ENCODE measurements at regions not wholly inside any gene's neighbourhood (a gene's known extent, or its start where the extent isn't known, plus 50 kb on each side); places are given as distances from the start of the nearest gene placed in this dataset.

DNA sequence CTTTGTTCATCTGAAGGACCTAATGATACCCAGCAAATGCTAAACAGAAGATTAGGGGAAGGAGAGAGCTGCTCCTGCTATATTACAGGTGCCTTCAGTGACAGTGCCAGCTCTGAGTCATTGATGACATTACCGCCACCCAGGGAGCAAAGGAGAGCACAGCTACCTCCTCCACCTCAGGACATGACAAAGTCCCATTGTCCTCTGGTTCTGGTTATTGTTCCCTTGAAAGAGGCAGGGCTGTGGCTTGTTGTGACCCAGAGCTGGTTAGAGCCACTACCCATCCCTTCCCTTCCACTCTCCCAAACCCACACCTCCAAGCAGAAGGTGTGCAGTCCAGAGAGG, 363.5 kb upstream of the DUSP10 start:
- DNase-seq (ENCODE audit: low read depth in 3 of 3), result no peak

DNA sequence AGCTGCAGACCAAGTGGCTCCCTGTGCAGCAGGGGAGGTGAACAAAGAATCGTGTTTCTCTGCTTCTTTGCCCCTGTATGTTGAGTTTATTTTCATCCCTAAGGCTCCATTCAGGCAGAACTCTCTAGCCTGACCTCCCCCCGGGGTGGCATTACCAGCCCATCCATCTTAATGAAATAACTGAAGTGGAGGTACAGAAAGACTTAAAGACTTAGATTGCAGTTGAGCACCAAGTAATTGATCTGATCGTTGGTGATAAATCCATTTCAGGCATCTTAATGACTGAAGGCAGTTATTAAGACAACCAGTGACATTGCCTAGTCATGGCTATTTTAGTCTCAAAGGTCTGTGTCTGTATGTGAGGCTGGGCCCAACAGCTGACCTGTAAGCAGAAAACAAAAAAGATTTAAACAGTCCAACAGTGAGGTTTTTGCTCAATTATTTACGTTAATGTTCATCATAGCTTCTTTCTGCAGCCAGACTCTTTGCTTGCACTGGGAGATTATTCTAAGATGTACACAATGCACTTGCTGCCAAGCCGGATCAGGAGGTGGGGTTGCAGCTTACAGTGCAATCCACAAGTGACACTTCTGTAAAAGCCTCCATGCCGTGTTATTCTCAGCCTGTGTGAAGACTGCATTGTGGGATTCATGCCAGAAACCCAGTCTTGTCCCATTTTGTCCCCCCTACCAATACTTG, 363.0 kb upstream of the DUSP10 start:
- DNase-seq (ENCODE audit: low read depth in 3 of 3), result no peak

DNA sequence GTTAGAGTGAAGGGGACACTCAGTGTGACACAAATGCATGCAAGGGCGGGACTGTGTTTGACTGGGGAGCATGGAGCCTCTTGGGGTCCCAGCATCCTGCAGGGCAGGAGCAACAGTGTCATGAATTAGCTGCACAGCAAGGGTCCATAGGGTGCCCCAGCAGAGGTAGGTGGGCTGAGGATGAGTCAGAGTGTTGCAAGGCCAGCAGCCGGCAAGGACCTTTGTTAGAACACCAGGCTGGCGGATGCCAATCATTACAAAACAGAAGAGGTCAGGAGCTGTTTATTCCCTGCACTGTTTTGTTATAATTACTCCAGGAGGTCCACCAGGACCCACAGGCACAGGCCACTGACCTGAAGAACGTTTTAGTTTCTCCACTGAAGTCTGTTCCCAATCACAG, 362.2 kb upstream of the DUSP10 start:
- no peak for DNase-seq (ENCODE audit: low read depth in 3 of 3)

DNA sequence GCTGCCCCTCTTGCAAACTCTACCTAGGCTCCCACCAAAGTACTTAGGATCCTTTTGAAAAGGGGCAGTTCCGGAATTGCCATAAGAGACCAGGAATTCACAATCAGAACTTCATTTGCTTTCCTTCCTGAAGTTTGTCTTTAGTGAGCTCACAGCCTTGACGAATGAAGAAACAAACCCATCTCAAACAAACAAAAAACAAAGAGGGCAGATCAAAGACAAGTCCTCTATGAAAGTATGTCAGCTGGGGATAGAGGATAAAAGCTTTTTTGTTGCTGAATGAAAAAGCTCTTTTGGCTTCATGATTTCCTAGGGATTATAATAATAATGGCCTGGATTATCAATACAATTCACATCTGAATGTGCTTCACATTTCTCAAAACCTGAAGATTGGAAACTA, 357.9 kb upstream of the DUSP10 start:
- no peak for DNase-seq (ENCODE audit: low read depth in 3 of 3)

DNA sequence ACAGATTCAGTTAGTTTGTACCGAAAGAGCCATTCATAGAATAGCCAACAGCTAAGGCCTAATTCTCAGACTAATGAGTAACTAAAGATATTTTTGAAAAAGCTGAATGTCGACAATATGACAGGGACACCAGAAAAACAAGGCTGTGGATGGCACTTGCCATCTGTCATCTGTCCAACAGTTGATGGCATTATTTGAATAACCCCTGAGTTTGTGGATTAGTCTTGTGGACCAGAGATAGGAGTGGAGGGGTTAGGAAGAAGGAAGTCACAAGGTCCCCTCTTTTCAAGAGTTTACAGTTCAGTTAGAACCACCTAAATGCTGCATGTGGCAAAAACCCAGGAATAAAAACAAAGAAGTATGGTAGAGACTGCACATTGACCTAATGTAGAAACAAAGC, 356.5 kb upstream of the DUSP10 start:
- DNase-seq (ENCODE audit: low read depth in 3 of 3), result no peak

DNA sequence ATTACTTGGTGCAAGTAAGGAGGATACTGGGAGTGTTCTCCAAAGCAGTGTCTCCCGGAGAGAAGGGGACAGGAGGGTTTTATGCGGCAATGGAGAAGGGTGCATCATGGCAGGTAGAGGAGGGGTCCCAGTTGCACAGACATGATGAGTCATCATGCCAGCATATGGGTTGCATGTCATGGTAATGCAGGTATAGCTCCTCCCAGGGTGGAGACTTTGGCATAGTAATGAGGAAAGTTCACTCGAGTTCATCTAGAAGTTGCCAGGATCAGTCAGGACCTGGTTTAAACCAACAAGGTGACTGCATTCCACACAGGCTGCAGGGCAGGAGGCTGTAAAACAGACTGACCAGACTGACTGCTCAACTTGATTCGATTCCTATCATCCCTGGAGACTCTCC, 355.7 kb upstream of the DUSP10 start:
- no peak for DNase-seq (ENCODE audit: low read depth in 3 of 3)

DNA sequence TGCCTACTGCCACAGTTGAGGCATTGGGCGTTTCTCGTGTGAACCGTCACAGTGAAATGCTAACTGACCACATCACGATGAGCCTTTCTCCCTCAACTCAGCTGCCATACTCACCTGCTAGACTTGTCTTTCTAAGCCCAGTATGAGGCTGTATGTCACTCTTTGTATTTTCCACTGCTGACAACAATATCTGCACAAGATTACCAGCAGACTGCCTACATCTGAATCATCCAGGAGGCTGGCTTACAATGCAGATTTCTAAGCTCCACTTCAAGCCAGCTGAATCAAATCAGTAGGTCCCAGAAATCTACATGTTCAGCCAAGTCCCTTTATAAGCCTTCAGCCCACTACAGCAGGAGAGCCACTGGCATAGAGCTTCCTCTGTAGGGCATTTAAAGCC, 355.0 kb upstream of the DUSP10 start:
- DNase-seq (ENCODE audit: low read depth in 3 of 3), result no peak

DNA sequence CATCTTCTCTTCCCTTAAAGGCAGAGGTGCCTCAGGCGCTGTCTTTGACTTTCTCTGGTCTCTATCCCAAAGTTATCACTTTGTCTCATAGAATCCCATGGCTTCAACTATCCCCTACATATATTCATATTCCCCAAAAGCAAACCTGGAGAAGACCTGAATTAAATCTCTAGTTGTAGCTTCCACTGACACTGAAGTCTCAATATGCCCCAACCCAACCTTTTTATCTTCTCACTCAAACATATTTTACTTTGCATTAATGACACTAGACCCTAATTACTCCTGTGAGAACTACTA, 354.5 kb upstream of the DUSP10 start:
- DNase-seq (ENCODE audit: low read depth in 3 of 3), result no peak

DNA sequence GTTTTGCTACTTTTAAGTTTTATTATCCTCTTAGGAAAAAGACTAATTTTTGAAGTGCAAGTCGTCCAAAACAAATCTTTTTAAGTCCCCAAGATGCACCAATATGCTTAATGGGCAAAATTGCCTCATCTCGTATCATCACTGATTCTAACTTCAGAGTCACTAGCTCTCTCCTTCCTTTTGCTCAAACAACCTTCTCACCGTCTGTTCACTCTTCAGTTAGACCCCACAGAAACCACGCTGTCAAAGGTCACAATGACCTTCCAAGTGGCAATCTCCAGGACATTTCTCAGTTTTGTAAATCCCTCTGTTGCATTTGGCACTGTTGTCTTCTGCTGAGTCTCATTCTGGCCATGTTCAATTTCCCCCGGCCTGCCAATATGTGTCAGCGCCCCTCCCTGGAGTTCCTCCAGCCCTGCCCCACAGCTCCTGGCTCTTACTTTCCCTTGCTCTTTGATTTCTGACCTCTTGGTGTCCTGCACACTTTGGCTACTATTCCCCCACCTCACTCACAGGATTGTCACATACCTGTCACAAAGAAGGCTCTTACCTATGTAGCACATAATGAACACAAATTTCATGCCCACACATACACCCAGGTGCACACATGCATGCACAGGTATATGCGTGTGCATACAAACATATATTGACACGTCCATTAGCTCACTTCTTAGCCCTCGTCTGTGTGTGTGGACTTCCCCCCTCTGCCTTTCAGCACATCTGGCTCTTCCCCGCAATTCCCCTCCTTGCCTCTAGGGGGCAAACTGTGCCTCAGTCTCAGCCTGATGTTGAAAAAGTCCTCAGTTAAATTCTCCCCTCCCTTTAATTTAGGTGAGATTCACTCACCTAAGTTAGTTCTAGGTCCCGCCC, 354.0 kb upstream of the DUSP10 start:
- peak; percentile 10 to 31 (median 18) for DNase-seq (ENCODE audit: low read depth in 3 of 3)

DNA sequence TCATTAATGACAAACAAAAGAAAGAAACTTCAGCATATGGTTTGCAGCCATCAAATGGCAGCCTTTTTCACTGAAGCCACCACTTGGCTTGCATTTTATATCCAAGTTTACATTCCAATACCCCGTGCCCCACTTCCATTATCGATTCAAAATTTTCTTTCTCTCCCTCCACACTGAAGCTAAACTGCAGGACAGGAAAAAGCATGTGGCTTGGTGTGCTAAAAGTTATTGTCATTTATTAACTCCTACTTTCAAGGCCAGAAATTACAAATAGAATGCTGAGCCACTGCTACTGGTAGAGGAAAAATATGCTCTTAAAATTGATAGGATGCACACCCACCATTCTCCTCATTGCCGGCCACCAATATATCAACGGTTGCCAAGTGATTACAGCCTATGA, 351.6 kb upstream of the DUSP10 start:
- no peak for DNase-seq (ENCODE audit: low read depth in 3 of 3)

DNA sequence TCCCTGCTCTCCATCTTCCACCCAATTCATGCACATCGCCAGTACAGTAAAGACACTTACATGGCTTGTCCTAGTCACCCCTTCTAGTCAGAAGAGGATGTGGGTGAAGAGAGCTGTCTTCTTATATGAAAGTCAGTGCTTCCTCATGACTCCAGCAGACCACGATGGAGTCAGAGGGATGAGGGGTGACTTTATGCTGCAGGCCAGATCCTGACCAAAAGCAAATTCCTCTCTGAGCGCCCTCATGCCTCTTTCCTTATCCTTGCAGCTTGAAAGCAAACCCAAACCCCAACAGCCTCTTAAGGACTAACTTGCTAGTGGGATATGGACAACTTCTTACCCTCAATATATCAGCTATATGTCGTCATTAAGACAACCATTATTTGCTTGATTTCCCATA, 348.2 kb upstream of the DUSP10 start:
- no peak for DNase-seq (ENCODE audit: low read depth in 3 of 3)

DNA sequence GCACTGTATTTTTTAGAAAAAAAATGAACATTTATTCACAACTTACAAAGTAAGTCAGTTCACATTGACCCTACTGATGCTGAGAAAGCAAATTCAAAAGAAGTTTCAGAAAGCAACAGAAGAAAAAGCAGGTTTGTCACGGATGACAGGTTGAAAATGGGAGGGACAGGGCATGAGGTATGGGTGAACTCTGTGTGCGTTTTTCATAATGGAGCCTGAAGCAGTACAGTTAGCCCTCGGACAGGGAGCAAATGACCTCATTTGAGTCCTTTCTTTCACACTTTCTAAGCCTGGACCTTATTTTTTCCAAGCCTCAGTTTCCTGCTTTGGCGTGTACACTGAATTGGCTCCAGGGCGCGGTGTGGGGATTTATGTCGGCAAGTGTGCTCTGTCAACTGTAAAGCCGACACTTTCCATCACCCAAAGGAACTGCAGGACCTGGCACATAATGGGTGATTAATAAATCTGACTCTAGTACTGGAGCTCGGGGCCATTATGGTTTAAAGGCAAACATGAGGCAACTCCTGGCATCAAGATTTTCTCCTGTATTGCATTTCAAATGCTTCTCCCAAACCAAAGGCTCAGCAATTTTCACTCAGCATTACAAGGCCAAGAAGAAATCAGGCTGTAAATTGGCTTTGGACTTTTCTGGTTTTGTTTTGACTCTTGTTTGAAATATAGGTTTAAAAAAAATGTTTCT, 345.5 kb upstream of the DUSP10 start:
- DNase-seq (ENCODE audit: low read depth in 3 of 3), result no peak

DNA sequence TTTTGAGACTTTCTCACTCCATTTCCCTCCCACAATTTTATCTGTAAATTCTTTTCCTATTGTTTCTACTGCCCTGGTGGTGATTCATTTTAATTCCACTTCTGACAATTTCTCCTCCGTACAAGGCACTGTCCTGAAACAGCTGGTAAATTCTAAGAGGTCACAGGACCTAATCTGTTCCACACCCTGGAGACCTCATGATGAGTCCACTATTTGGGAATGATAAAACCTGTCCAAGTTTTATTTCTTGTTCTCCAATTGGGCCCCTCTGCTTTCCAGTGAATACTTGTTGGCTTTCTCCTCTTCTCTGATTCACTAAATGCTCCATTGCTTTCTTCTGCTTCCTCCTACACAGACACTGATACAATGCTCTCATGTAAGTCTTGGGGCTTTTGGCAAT, 343.1 kb upstream of the DUSP10 start:
- no peak for DNase-seq (ENCODE audit: low read depth in 3 of 3)

DNA sequence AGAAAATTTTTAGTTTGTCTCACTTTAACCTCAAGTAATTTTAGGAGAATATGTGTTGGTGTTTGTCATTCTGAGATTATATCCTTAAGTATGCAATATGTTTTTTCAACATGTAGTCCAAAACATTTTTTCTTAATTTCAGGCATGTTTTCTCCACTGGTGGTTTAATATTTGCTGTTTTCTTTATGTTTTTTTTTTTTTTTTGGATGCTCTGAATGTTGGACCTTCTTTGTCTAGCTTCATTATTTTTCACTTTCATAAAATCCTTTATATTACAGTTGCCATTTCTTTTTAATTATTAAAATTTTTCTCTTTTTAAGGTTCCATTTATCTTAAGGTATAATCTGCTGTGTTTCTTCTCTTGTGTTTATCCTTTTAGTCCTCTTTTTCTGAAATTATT, 342.2 kb upstream of the DUSP10 start:
- DNase-seq (ENCODE audit: low read depth in 3 of 3), result no peak

DNA sequence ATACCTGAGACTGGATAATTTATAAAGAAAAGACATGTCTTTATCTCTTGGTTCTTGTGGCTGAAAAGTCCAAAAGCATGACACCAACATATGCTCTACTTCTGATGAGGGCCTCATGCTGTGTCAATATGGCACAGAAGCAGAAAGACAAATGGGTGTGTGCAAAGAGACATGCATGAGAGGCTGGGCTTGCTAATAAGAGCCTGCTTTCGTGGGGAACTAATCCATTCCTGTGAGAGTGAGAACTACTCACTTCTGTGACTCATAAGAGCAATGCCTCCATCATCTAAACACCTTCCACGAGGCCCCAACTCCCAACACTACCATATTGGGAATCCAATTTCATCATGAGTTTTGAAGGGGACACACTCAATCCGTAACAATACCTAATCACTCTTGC, 340.0 kb upstream of the DUSP10 start:
- no peak for DNase-seq (ENCODE audit: low read depth in 3 of 3)

DNA sequence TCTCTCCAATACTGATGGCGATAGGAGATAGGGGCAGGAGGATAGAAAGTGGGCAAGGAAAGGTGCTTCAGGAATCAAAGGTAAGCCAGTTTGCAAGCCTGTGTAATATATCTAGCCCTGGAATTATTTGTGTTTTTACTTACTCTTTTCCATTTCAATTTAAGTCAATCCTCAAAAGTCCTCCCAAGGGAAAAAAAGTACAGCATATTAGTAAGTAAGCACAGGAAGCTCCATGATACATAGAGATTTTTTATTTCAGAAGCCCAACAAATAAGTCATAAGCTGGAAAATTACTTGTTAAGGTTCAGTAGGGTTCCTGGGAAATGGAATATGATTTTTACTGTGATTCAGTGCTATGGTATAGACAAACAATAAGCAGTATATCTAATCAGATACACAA, 337.7 kb upstream of the DUSP10 start:
- no peak for DNase-seq (ENCODE audit: low read depth in 3 of 3)

DNA sequence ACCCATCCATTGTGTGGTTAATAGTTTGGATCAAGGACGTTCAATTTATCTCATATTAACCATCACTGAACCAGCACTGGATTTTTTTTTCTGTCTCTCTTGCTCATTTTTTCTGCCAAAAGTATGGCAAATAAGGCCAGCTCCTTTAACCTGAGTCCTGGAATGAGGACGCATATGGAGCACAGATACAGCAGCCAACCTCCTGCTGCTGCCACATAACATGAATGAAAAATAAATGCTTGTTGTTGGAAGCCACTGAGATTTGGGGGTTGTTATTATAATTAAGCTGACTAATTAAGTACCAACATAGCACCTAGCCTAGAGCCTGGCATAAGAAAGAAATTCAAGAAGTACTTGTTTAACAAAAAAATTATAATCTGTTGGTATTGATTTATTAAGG, 335.3 kb upstream of the DUSP10 start:
- no peak for DNase-seq (ENCODE audit: low read depth in 3 of 3)

DNA sequence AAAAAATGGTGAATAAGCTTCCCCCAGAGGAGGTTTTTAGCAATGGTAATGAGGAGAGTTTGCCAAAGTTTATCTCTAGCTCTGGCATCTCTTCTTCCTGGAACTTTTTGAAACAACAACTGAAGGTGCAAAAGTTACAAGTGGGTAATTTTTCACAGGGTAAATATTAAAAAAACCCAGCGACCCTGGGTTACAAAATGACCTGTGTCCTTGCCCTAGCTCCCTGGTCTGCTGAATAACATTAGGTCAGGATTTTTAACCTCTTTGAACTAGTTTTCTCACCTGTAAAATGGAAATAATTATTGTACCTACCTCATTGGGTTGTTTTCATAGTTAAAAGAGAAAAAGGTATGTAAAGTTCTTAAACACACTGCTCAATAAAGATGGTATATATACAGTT, 332.4 kb upstream of the DUSP10 start:
- DNase-seq (ENCODE audit: low read depth in 3 of 3), result no peak

DNA sequence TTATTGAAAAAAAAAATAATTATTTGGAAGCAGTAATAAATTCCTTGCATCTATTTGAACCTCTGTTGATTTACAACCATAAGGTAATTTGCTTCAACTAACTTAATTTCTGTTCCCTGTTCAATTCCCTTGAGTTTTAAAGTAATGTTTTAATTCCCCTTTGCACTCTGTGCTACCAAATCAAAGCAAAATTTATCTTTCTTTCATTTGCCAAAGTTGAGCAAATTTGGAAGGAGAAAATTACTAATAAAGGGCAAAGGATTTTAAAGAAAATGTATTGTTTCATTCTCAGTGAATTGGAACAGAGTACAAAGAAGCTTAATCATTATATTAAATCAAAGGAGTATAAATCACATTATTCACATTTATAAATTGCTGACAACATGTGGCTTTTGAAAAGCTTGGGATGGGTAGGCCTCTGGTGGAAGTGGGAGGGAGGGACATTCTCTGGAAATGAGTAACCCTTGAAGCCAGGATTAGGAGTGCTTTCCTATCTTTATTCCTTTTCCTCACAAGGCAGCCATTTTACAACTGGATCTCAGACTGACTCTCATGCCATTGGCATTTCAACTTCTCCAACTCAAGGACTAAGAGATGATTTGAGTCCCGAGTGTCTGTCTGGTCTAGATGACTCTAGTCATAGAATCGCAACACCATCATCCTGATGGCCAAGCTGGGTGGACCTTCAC, 331.6 kb upstream of the DUSP10 start:
- no peak for DNase-seq (ENCODE audit: low read depth in 3 of 3)

DNA sequence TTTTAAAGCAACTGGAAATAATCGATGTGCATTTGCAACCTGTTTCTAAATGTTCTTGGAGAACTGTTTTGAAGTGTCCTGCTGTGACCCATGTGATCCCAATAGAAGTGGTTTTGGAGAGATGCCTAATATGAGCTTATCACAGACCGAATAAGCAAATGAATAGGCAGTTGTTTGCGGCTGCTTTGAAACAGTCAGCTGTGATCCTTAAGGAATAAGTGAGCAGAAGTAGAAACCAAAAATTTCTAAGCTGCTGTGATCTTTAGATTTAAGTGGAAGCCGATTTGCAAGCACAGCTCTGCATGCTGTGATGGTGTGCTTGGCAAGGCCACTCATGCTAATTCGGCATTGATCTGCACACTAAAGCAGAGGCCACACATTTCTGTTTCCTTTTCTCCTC, 329.5 kb upstream of the DUSP10 start:
- DNase-seq (ENCODE audit: low read depth in 3 of 3), result no peak

DNA sequence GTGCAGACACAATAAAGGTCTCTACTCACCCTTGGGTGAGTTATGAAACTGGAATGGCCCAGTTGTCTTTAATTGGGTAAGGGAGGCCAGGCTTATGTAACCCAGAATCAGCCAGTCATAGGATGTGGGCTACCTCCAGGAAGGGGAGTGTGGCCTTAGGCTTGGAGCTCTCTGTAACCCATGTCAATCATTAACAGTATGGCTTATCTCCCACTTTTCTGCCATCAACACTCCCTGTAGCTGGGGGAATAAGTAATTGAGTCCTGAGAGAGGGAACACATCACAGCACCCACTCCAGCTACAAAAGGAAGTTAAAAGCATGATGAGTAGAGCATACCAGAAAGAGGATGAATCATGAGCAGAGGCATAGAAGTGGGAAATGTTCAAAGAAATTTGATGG, 327.0 kb upstream of the DUSP10 start:
- DNase-seq (ENCODE audit: low read depth in 3 of 3), result no peak

DNA sequence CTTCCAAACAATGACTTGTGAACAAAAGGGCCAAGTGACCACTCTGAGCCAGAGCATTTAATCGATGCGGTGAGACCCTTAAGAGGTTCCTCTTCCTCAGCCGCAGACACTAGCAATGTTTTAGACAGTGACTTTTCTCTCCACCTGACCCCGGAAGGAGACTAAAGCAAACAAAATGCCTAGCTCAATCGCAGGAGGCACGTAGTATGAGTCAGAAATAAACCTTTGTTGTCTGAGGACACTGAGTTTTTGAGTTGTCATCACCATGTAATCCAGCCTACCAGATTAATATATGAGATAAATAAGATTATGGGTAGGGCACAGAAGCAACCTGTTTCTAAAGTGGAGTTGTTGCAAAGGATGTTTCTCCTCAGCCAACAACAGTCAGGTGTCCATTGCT, 326.2 kb upstream of the DUSP10 start:
- no peak for DNase-seq (ENCODE audit: low read depth in 3 of 3)

DNA sequence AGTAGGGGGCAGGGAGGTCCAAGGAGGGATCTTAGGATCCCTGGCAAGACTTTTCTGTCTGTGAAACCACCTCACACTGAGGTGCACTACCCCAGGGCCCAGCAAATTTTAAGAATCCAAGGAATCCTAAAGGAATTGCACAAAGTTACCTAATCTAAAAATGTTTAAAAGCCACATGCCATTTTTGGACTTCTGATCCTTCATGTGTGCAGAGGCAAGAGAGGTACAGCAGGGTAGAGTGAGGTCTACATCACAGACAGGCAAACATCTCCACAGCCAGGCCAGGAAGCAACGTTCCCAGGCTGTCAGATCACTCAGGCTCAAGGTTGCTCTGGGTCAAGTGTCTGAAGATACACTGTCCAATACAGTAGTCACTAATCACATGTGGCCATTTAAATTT, 324.6 kb upstream of the DUSP10 start:
- DNase-seq (ENCODE audit: low read depth in 3 of 3), result no peak

Data from stimulated activated CD4-positive, alpha-beta T cell treated with anti-CD3 and anti-CD28 coated beads, TNF-alpha, amount 100 ng/mL, for 4 hours (primary cell).